Central memory CD8-positive, alpha-beta T cell (primary cell): ENCODE measurements at regions not wholly inside any gene's neighbourhood (a gene's known extent, or its start where the extent isn't known, plus 50 kb on each side); places are given as distances from the start of the nearest gene placed in this dataset.

Source experiments
- ATAC-seq: fragments of 150-1000 bp; cut with Tn5 transposase; replicated peaks from 2 replicates; pipeline ENCODE4 v1.10.0; 2022; ENCODE audit warnings: mild to moderate bottlenecking, moderate FRiP score, moderate number of reproducible peaks; ENCODE audit not compliant: poor library complexity, severe bottlenecking; ENCODE audit errors: extremely low read depth
- DNase-seq, 2 donors: peaks; one replicate each; pipeline ENCODE4 v3.0.0; 2021; ENCODE audit warnings: low spot score in 2 of 2
- H3K27ac Mint-ChIP-seq: one replicate; pipeline ENCODE4 v1.8.0; 2022; ENCODE audit warnings: low read depth, mild to moderate bottlenecking, moderate library complexity, mixed read lengths
- H3K27me3 Mint-ChIP-seq: one replicate; pipeline ENCODE4 v1.8.0; 2022; ENCODE audit warnings: mixed read lengths
- H3K36me3 Mint-ChIP-seq: one replicate; pipeline ENCODE4 v1.8.0; 2022; ENCODE audit warnings: mild to moderate bottlenecking, moderate library complexity, mixed read lengths; ENCODE audit not compliant: insufficient read depth
- H3K4me1 Mint-ChIP-seq: one replicate; pipeline ENCODE4 v1.8.0; 2022; ENCODE audit warnings: mixed read lengths
- H3K4me3 Mint-ChIP-seq: one replicate; pipeline ENCODE4 v1.8.0; 2022; ENCODE audit warnings: mild to moderate bottlenecking, moderate library complexity, mixed read lengths
- H3K9me3 Mint-ChIP-seq: one replicate; pipeline ENCODE4 v1.8.0; 2022; ENCODE audit warnings: mixed read lengths

- Mint-ChIP-seq H3K4me1 (no peaks in the 10 kb centered on the region), H3K36me3 (no peaks in the 10 kb centered on the region), H3K9me3 (peaks cover 6% of the 10 kb centered on the region), H3K27me3 (no peaks in the 10 kb centered on the region), H3K27ac (no peak overlapping the region), H3K4me3 (no peak overlapping the region)
- no peak for DNase-seq
- no peak for ATAC-seq
These were observed 379.0 kb upstream of the NUDT12 start for GRCh38 chr5:103941596-103941995.

GRCh38 chr5:103938146-103938695 is 375.6 kb upstream of the NUDT12 start:
- Mint-ChIP-seq H3K27ac (no peak overlapping the region), H3K4me3 (no peak overlapping the region), H3K36me3 (no peaks in the 10 kb centered on the region), H3K27me3 (no peaks in the 10 kb centered on the region), H3K4me1 (no peaks in the 10 kb centered on the region), H3K9me3 (peaks cover 10% of the 10 kb centered on the region)
- no peak for DNase-seq
- no peak for ATAC-seq

GRCh38 chr5:103929338-103930013 is 366.9 kb upstream of the NUDT12 start:
- Mint-ChIP-seq H3K9me3 (peaks cover 12% of the 10 kb centered on the region), H3K4me3 (no peak overlapping the region), H3K27me3 (no peaks in the 10 kb centered on the region), H3K27ac (no peak overlapping the region), H3K36me3 (no peaks in the 10 kb centered on the region), H3K4me1 (no peaks in the 10 kb centered on the region)
- no peak for ATAC-seq
- DNase-seq, result no peak

GRCh38 chr5:103927739-103928138 is 365.1 kb upstream of the NUDT12 start:
- Mint-ChIP-seq H3K36me3 (no peaks in the 10 kb centered on the region), H3K4me3 (no peak overlapping the region)
- ATAC-seq, result no peak

GRCh38 chr5:103923616-103924168 is 361.1 kb upstream of the NUDT12 start:
- no peak overlapping the region for H3K27ac Mint-ChIP-seq
- no peak overlapping the region for H3K4me3 Mint-ChIP-seq
- peaks cover 6% of the 10 kb centered on the region for H3K9me3 Mint-ChIP-seq
- H3K36me3 Mint-ChIP-seq, result no peaks in the 10 kb centered on the region
- no peaks in the 10 kb centered on the region for H3K4me1 Mint-ChIP-seq
- no peaks in the 10 kb centered on the region for H3K27me3 Mint-ChIP-seq
- ATAC-seq (no peak), DNase-seq (no peak)

More at GRCh38 chr5:103927739-103928138, 365.1 kb upstream of the NUDT12 start:
- peaks cover 6% of the 10 kb centered on the region for H3K9me3 Mint-ChIP-seq
- DNase-seq, result no peak
- no peaks in the 10 kb centered on the region for H3K4me1 Mint-ChIP-seq
- H3K27ac Mint-ChIP-seq, result no peak overlapping the region
- no peaks in the 10 kb centered on the region for H3K27me3 Mint-ChIP-seq

- Mint-ChIP-seq H3K4me3 (no peak overlapping the region), H3K27ac (no peak overlapping the region), H3K36me3 (no peaks in the 10 kb centered on the region), H3K27me3 (no peaks in the 10 kb centered on the region), H3K9me3 (no peaks in the 10 kb centered on the region), H3K4me1 (no peaks in the 10 kb centered on the region)
- ATAC-seq (no peak), DNase-seq (no peak)
These were observed 356.9 kb upstream of the NUDT12 start for GRCh38 chr5:103919506-103919905.

GRCh38 chr5:103918668-103919367 is 356.2 kb upstream of the NUDT12 start:
- Mint-ChIP-seq H3K36me3 (no peaks in the 10 kb centered on the region), H3K9me3 (no peaks in the 10 kb centered on the region), H3K4me1 (no peaks in the 10 kb centered on the region), H3K4me3 (no peak overlapping the region), H3K27me3 (no peaks in the 10 kb centered on the region), H3K27ac (no peak overlapping the region)
- ATAC-seq (no peak), DNase-seq (no peak)

GRCh38 chr5:103915081-103915480 is 352.5 kb upstream of the NUDT12 start:
- H3K27ac Mint-ChIP-seq, result no peak overlapping the region
- no peaks in the 10 kb centered on the region for H3K27me3 Mint-ChIP-seq
- H3K36me3 Mint-ChIP-seq, result no peaks in the 10 kb centered on the region
- H3K9me3 Mint-ChIP-seq, result no peaks in the 10 kb centered on the region
- no peak for DNase-seq
- no peaks in the 10 kb centered on the region for H3K4me1 Mint-ChIP-seq
- no peak for ATAC-seq
- no peak overlapping the region for H3K4me3 Mint-ChIP-seq

- H3K27ac Mint-ChIP-seq, result no peak overlapping the region
- no peak for DNase-seq
- no peaks in the 10 kb centered on the region for H3K36me3 Mint-ChIP-seq
- no peaks in the 10 kb centered on the region for H3K9me3 Mint-ChIP-seq
- no peaks in the 10 kb centered on the region for H3K27me3 Mint-ChIP-seq
- no peak for ATAC-seq
- H3K4me3 Mint-ChIP-seq, result no peak overlapping the region
- H3K4me1 Mint-ChIP-seq, result no peaks in the 10 kb centered on the region
These were observed 348.2 kb upstream of the NUDT12 start for GRCh38 chr5:103910786-103911185.

- Mint-ChIP-seq H3K9me3 (no peaks in the 10 kb centered on the region), H3K27ac (no peak overlapping the region), H3K36me3 (no peaks in the 10 kb centered on the region), H3K4me3 (no peak overlapping the region), H3K4me1 (no peaks in the 10 kb centered on the region), H3K27me3 (no peaks in the 10 kb centered on the region)
- DNase-seq, result no peak
- ATAC-seq, result no peak
These were observed 347.4 kb upstream of the NUDT12 start for GRCh38 chr5:103910011-103910410.

GRCh38 chr5:103909391-103909790 is 346.8 kb upstream of the NUDT12 start:
- Mint-ChIP-seq H3K4me3 (no peak overlapping the region), H3K9me3 (peaks cover 2% of the 10 kb centered on the region), H3K4me1 (no peaks in the 10 kb centered on the region), H3K36me3 (no peaks in the 10 kb centered on the region), H3K27me3 (no peaks in the 10 kb centered on the region), H3K27ac (no peak overlapping the region)
- ATAC-seq, result no peak
- no peak for DNase-seq

- Mint-ChIP-seq H3K36me3 (no peaks in the 10 kb centered on the region), H3K4me3 (no peak overlapping the region), H3K9me3 (peaks cover 10% of the 10 kb centered on the region), H3K4me1 (no peaks in the 10 kb centered on the region), H3K27me3 (no peaks in the 10 kb centered on the region), H3K27ac (no peak overlapping the region)
- no peak for DNase-seq
- ATAC-seq, result no peak
These were observed 345.9 kb upstream of the NUDT12 start for GRCh38 chr5:103908336-103909080.
